Calu3 (cell line): ENCODE measurements at regions not wholly inside any gene's neighbourhood (a gene's known extent, or its start where the extent isn't known, plus 50 kb on each side); places are given as distances from the start of the nearest gene placed in this dataset.

Experiments used
- BruUV-seq: library from RNA; stranded (reverse); fragments of 400-500 nt; replicated peaks from 2 replicates; lab custom pipeline; 2021; lab: Mats Ljungman, UMichigan
- CTCF ChIA-PET: fragments of 300-600 bp; sonication (Branson Sonifier 250); formaldehyde crosslinking; loops from one replicate; lab custom pipeline; 2022; ENCODE audit warnings: antibody characterized with exemption; lab: Charles Lee
- DNase-seq: peaks from one replicate; pipeline ENCODE4 v3.0.0; 2022
- H3K27ac Mint-ChIP-seq: one replicate; pipeline ENCODE4 v1.8.0; 2022; ENCODE audit warnings: mixed read lengths; ENCODE audit not compliant: unreplicated experiment
- H3K27me3 Mint-ChIP-seq: one replicate; pipeline ENCODE4 v1.8.0; 2022; ENCODE audit warnings: mixed read lengths; ENCODE audit not compliant: unreplicated experiment
- H3K36me3 Mint-ChIP-seq: one replicate; pipeline ENCODE4 v1.8.0; 2022; ENCODE audit warnings: mild to moderate bottlenecking, moderate library complexity, mixed read lengths; ENCODE audit not compliant: insufficient read depth, unreplicated experiment
- H3K4me1 Mint-ChIP-seq: one replicate; pipeline ENCODE4 v1.8.0; 2022; ENCODE audit warnings: mild to moderate bottlenecking, low read depth, mixed read lengths; ENCODE audit not compliant: unreplicated experiment
- H3K4me3 Mint-ChIP-seq: one replicate; pipeline ENCODE4 v1.8.0; 2022; ENCODE audit warnings: mild to moderate bottlenecking, low read depth, moderate library complexity, mixed read lengths; ENCODE audit not compliant: unreplicated experiment
- H3K9me3 Mint-ChIP-seq: one replicate; pipeline ENCODE4 v1.8.0; 2022; ENCODE audit warnings: low read depth, mixed read lengths; ENCODE audit not compliant: unreplicated experiment
- CTCF ChIP-seq: fragments of 200-600 bp; IDR thresholded peaks from one replicate; pipeline ENCODE4 v1.8.0; 2022; ENCODE audit warnings: antibody characterized with exemption; ENCODE audit not compliant: unreplicated experiment
- intact Hi-C: fragments of 100-400 bp; cut with micrococcal nuclease; formaldehyde crosslinking; loops from one replicate; pipeline ENCODE4 v1.10.0; 2022; ENCODE audit not compliant: unreplicated experiment

DNA sequence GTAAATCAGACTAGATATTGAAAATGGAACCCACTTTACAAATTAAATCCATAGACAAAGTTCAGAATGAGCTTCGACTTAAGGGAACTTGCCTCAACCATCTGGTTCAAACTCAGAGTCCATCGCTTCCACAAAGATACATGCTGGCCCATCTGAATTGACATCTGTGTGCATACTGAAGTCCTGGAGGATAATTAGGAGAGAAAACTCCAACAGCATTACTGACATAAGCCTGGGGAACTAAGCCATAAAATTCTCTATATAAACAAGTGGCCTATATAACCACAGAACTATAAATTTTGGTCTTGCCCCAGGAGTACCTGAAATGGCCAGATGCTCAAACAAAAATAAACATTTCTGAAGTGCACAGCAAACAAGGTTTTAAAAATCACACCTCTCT, 94.4 kb downstream of the IZUMO3 start:
- H3K27me3 Mint-ChIP-seq: no peaks in the 10 kb centered on the region
- no peaks in the 10 kb centered on the region for H3K36me3 Mint-ChIP-seq
- H3K4me3 Mint-ChIP-seq: no peak overlapping the region
- intact Hi-C loops: no loop called here
- peaks cover 3% of the 10 kb centered on the region for H3K9me3 Mint-ChIP-seq
- no peak overlapping the region for H3K27ac Mint-ChIP-seq
- no peak for DNase-seq
- BruUV-seq: no TSS peak
- no peaks in the 10 kb centered on the region for H3K4me1 Mint-ChIP-seq
- no peak for TF ChIP-seq CTCF
- CTCF ChIA-PET: no interaction called here

DNA sequence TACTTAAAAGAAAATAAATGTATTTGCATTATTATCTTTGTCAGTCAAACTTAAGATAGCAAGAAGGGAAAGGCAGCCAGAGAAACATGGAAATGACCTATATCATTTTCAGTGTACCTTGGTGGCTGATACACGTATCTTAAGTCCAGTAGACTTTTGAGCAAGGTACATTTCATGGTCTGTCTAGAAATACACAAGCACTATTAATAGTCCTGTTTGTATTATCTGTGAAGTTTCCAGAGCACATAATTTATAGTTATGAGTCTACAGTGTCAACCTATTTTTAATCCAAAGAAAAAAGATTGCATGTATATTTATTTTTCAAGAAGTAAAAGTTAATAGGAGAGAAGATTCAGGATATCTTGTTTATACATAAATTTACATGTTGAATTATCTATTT, 95.7 kb downstream of the IZUMO3 start:
- Mint-ChIP-seq H3K27me3 (no peaks in the 10 kb centered on the region), H3K9me3 (peaks cover 5% of the 10 kb centered on the region), H3K36me3 (no peaks in the 10 kb centered on the region), H3K27ac (no peak overlapping the region), H3K4me1 (no peaks in the 10 kb centered on the region), H3K4me3 (no peak overlapping the region)
- BruUV-seq: no TSS peak
- CTCF ChIA-PET: no interaction called here
- no peak for TF ChIP-seq CTCF
- no peak for DNase-seq
- intact Hi-C loops: no loop called here

DNA sequence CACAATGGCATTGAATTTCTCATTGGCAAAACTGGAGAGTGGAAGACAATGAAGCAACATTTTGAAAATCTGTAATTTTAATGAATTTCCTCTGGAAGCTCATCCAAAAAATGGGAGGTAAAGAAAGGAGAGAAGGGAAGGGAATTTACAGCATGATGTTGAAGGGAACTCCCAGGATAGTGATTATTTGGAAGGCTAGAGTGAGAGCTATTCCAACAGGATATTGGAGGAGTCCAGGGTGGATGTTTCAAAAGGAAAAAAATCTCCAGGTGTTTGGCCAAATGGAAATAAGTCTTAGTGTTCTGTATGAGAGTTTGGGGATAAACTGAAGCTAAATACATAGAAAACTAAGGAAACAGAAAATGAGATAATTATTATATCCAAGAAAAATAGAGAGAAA, 106.2 kb downstream of the IZUMO3 start:
- DNase-seq: no peak
- no TSS peak for BruUV-seq
- intact Hi-C loops: no loop called here
- no peak overlapping the region for H3K27ac Mint-ChIP-seq
- no peaks in the 10 kb centered on the region for H3K4me1 Mint-ChIP-seq
- H3K27me3 Mint-ChIP-seq: no peaks in the 10 kb centered on the region
- no peaks in the 10 kb centered on the region for H3K36me3 Mint-ChIP-seq
- H3K4me3 Mint-ChIP-seq: no peak overlapping the region
- CTCF ChIA-PET: no interaction called here
- no peak for TF ChIP-seq CTCF
- H3K9me3 Mint-ChIP-seq: peaks cover 2% of the 10 kb centered on the region

- Mint-ChIP-seq H3K27me3 (no peaks in the 10 kb centered on the region), H3K9me3 (peaks cover 5% of the 10 kb centered on the region), H3K4me1 (no peaks in the 10 kb centered on the region), H3K36me3 (no peaks in the 10 kb centered on the region), H3K4me3 (no peak overlapping the region), H3K27ac (no peak overlapping the region)
- DNase-seq: no peak
- intact Hi-C loops: no loop called here
- no peak for TF ChIP-seq CTCF
- BruUV-seq: no TSS peak
- CTCF ChIA-PET: interaction anchor here (0.7 kb wide), 1 partner anchor 291 kb away, joined by 3 read pairs; no protein-coding TSS in a partner anchor
Observed at GRCh38 chr9:24438876-24439275, 106.8 kb downstream of the IZUMO3 start.
